ENCODE measurements at regions not wholly inside any gene's neighbourhood (a gene's known extent, or its start where the extent isn't known, plus 50 kb on each side); places are given as distances from the start of the nearest gene placed in this dataset.

GRCh38 chr2:13819896-13820295, 812.6 kb upstream of the LRATD1 start:
- TF ChIP-seq ZBTB7A (IDR thresholded peaks at IDR 0.05; ENCODE audit: low read depth) (no peak), RAD21 (IDR thresholded peaks at IDR 0.05; ENCODE audit: low read depth) (no peak), TAF1 (IDR thresholded peaks at IDR 0.05; ENCODE audit: low read depth) (no peak), YY1 (IDR thresholded peaks at IDR 0.05; ENCODE audit: low read depth) (no peak)

Data from Ishikawa (cell line).